ENCODE measurements at regions not wholly inside any gene's neighbourhood (a gene's known extent, or its start where the extent isn't known, plus 50 kb on each side); places are given as distances from the start of the nearest gene placed in this dataset.

DNA sequence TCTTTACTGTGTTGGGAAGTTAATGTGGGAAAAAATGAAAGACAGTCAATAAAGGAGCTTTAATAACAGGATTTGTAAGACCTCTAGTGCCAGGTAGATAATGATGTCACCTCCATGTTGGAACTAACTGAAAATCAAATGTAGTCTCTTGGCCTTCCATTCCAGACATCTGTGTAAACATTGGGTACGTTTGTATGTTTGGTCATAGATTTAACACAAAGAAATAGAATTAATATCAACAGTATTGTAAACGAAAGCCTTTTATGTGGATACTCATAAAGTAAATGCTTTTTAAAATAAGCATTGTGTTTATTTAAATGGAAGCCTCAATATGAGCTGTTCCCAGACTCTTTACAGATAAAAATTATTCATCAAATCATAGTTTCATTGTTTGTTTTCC is 605.7 kb downstream of the METTL15 start:
- DNase-seq (ENCODE audit: low spot score): no peak
- intact Hi-C loops (cut with DNase I): no loop called here

GRCh38 chr11:28708075-28708474 is 599.9 kb downstream of the METTL15 start:
- intact Hi-C loops (cut with DNase I): no loop called here
- DNase-seq (ENCODE audit: low spot score): no peak

- no peak for DNase-seq (ENCODE audit: low spot score)
- intact Hi-C loops (cut with DNase I): no loop called here
These were observed 596.6 kb downstream of the METTL15 start for GRCh38 chr11:28704801-28705200.

DNA sequence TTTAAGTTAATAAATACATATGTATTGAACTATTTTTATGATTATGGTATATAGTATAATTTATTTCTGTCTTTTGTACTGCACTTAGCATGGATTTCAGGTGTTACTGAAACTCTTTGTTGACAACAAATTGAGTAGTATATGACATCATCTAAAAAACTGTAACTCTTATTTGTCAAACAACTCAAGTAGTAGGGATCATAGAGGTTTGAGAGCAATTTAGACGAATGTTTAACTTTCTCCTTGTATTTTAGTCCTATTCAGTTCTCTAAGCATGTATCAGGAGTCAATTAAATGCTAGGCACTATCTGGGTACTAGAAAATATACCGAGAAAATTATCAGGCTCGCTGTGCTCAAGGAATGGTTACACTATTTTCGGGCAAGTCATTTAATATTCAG is 595.2 kb downstream of the METTL15 start:
- no peak for DNase-seq (ENCODE audit: low spot score)
- intact Hi-C loops (cut with DNase I): no loop called here

- intact Hi-C loops (cut with DNase I): no loop called here
- no peak for DNase-seq (ENCODE audit: low spot score)
These were observed 594.7 kb downstream of the METTL15 start for GRCh38 chr11:28702871-28703270.

- intact Hi-C loops (cut with DNase I): no loop called here
- DNase-seq (ENCODE audit: low spot score): no peak
These were observed 594.2 kb downstream of the METTL15 start for GRCh38 chr11:28702450-28702790.

DNA sequence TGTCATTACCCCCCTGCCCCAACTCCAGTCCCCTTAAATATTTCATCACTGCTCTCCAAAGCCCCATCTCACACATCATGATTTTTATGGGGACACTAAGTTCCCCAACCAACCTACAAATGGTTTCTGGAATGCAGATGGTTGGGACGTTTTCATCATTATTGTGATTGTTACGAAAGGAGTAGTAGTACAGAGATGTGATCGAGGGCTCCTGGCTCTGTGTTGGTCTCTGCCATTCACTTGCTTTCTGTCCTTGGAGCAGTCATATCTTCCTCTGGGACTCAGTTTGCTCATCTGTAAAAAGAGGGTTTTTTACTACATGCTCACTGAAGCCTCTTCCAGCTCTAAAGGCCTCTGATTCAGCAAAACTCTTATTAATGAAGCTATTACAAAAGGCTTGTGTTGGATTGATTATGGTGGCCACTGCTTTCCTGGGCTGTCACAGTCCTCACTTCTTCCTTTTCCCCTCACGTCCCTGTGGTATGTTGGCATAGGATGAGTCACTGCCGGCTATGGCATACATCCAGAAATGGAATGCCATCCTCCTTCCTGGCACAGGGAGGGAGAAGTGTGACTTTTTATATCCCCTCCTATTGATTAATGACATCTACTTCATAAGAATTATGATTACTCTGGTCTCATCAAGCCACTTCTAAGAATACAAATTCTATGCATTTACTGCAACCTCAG is 593.7 kb downstream of the METTL15 start:
- no peak for DNase-seq (ENCODE audit: low spot score)
- intact Hi-C loops (cut with DNase I): no loop called here

DNA sequence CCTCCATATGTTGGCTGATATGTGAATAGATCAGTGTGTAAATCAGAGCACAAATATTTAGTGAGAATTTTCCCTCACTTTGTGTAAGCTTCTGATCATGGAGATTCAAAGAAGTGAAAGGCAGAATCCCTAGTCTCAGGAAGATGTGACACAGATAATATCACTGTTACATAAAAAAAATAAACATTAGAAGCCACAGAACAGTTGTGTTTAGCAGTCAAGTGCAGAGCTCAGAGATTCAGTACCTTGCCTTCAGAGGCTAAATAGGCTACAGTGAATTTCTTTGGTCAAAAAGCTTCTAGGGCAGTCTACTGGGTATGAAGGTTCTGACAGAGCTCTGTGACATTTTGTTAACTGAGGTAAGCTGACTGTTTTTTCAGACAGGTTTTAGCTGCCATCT is 591.5 kb downstream of the METTL15 start:
- no peak for DNase-seq (ENCODE audit: low spot score)
- intact Hi-C loops (cut with DNase I): loop anchor here in 1 of 2 donors (10.0 kb wide), 1 partner anchor 1005 kb away; no protein-coding TSS in a partner anchor

DNA sequence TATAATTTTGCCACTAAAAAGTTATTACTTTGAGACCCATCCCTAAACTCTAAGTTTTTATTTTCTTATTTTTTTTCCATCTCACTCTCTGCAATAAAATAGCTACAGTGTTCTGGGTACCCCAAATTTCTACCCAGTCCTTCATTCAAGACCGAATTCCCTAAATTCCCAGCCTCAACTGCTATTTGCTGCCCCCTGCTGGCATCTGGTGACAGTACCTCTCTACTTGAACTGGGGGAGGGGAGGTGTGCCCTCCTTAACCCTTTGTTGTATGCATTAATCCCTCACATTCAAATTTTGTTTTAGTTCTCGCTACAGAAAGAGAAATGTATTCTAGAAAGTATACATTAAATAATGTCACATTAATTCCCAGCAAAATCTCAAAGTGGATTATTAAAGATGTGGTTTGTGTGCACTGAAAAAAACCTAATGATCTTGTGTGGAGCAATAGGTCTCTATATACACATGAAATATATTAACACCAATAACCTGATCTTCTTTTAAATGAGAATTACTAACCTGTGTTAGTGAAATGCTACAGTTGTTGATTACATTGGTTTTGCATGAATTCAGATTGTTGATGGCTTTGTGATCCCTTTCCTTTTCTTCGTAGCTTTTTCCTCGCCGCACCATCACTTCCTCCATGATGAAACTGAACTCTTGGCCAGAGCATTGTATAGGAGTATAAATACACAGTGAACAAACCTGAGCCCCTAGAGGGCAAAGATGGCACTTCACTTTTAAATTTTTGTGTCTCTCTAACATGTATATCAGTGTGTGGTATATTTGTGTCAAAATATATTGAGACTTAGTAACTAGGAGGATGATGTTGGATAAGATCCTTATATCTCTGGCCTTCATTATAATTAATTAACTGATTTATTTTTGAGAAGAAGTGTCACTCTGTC is 590.0 kb downstream of the METTL15 start:
- intact Hi-C loops (cut with DNase I): loop anchor here in 1 of 2 donors (10.0 kb wide), 1 partner anchor 1003 kb away; no protein-coding TSS in a partner anchor
- peak; percentile 83 for DNase-seq (ENCODE audit: low spot score)

DNA sequence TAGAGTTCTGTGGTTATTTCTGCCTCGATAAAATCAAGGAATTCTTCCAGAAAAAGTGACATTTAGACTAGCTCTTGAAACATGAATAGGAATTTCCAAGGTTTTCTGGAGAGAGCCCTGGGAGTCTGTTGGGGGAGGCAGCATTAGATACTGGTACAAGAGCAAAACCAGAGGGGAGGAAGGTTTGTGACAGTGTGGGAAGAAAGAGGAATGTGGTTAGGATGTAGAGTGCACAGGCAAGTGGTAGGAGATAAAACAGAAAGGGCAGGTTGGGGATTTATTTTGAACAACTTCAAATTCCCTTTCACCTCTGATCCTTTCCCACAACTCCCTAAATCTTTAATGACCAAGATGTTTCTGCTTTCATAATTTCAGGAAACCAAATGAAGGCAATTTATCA is 588.4 kb downstream of the METTL15 start:
- DNase-seq (ENCODE audit: low spot score): no peak
- intact Hi-C loops (cut with DNase I): loop anchor here in 1 of 2 donors (10.0 kb wide), 1 partner anchor 1002 kb away; no protein-coding TSS in a partner anchor

GRCh38 chr11:28690746-28691145 is 582.6 kb downstream of the METTL15 start:
- DNase-seq (ENCODE audit: low spot score): no peak
- intact Hi-C loops (cut with DNase I): loop anchor here in 1 of 2 donors (10.0 kb wide), 1 partner anchor 996 kb away; no protein-coding TSS in a partner anchor

- intact Hi-C loops (cut with DNase I): no loop called here
- no peak for DNase-seq (ENCODE audit: low spot score)
These were observed 575.9 kb downstream of the METTL15 start for GRCh38 chr11:28684011-28684586.

DNA sequence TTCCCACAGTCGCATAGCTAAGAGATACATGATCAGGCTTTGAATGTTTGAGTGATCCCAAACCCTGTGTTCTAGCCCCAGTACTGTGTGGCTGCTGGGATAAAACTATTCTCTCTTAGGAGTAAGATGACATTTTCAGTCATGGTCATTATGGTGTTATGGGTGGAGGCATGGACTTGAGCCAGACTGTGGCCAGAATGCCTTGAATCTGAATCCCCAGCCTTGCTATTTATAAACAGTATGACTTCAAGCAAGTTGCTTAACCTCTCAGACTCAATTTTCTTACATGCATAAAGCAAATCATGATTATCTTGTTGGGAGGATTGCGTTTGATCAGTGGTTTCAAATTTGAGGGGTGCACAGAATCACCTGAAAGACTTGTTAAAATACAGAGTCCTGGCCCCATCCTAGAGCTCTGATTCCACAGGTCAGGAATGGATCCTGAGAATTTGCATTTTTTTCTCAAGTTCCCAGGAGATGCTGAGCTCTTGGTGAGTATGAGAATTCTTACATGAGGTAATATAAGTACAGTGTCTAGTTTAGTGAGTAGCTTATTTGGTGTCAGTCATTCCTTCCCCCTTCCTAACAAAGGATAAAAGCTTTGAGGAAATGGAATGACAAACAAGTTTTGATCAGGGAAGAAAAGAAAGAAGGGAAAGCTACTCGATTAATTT is 571.7 kb downstream of the METTL15 start:
- intact Hi-C loops (cut with DNase I): no loop called here
- DNase-seq (ENCODE audit: low spot score): peak; percentile 82

GRCh38 chr11:28677721-28678120 is 569.5 kb downstream of the METTL15 start:
- intact Hi-C loops (cut with DNase I): no loop called here
- DNase-seq (ENCODE audit: low spot score): no peak

DNA sequence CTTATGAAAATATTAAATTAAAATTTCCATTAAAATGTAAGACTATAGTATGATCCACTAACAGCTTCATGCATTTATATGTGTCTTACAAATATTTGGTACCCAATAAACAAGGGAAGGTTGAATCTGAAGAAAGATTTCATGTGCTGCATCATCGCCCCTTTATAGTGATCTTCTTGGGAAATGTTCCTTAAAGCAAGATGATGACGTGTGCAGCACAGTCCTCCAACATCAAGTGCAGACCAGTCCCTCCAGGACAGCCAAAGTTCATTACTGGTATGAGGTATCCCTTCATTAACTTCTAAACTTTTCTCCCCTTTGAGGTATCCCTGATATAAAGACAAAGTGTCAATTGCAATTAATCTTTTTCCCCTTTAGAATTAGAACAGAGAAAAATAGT is 567.0 kb downstream of the METTL15 start:
- no peak for DNase-seq (ENCODE audit: low spot score)
- intact Hi-C loops (cut with DNase I): no loop called here

DNA sequence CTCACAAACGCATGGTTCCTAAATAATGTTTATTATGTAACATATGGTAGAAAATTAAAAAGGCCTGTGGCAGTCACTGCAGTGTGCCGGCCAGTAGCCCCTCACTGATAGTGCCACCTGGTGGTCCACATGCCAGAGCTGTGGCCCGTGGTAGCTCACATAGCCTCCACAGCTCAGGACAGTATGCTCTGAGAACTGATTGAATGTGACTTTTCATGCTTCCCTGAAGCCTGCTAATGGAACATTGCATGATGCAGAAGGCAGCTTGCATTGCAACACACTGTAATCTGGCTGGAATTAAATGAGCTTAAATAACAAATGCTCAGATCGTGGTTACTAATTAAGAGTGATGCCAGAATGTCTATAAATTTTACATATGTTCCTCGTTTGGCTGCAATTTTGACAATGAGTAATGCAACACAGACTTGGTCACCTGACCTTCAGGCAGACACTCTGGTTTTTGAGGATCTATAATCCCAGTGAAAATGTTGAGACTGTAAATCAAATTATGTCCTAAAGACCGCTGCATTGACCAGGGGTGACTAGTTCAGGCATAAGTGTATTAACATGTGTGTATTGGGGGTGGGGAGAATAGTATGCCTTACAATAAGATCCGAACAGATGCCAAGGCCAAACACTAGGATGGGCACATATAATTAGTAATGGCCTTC is 566.4 kb downstream of the METTL15 start:
- intact Hi-C loops (cut with DNase I): no loop called here
- no peak for DNase-seq (ENCODE audit: low spot score)

- intact Hi-C loops (cut with DNase I): no loop called here
- DNase-seq (ENCODE audit: low spot score): no peak
These were observed 565.7 kb downstream of the METTL15 start for GRCh38 chr11:28673691-28674432.

DNA sequence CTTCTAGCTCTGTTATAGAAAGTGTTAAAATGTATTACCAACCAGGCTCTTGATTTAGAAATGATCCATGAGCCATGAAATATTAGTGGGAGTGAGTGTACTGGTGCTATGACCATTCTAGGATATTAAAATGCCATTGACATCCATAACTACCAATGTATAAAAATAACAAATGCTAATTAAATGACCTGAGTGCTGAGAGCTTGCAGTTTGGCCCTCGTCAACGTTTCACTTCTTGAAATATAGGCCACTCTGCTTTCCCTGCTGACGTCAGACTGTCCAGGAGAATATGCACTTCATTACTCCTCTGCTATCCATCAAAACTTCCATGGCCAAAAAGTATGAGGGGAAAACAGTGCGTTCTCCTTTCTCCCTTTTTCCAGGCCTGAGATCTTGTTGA is 563.1 kb downstream of the METTL15 start:
- intact Hi-C loops (cut with DNase I): no loop called here
- no peak for DNase-seq (ENCODE audit: low spot score)

Measured in posterior vena cava (tissue), 2 donors.